ELR (cell line): ENCODE measurements at regions not wholly inside any gene's neighbourhood (a gene's known extent, or its start where the extent isn't known, plus 50 kb on each side); places are given as distances from the start of the nearest gene placed in this dataset.
A peak's percentile ranks its signal among the peaks of the same experiment; 100 is the strongest.
"Not testable (repeated sequence)": the region's sequence is repeated elsewhere in the genome, so short reads cannot be mapped to it uniquely, and the experiment has no call there.

Source experiments
- DNase-seq: peaks from one replicate; pipeline ENCODE4 v3.0.0-alpha.2; 2015; ENCODE audit warnings: low read depth

GRCh38 chr2:194380011-194380410 is 1277.0 kb upstream of the SLC39A10 start:
- DNase-seq = no peak

- DNase-seq = not testable (repeated sequence)
These were observed 1289.6 kb upstream of the SLC39A10 start for GRCh38 chr2:194367390-194367789.

GRCh38 chr2:194363878-194364277 is 1293.1 kb upstream of the SLC39A10 start:
- no peak for DNase-seq

- DNase-seq = no peak
These were observed 1293.7 kb upstream of the SLC39A10 start for GRCh38 chr2:194363295-194363694.

- no peak for DNase-seq
These were observed 1304.5 kb upstream of the SLC39A10 start for GRCh38 chr2:194352505-194352904.

GRCh38 chr2:194346193-194346592 is 1310.8 kb upstream of the SLC39A10 start:
- DNase-seq = no peak

- no peak for DNase-seq
These were observed 1311.7 kb upstream of the SLC39A10 start for GRCh38 chr2:194345347-194345746.

- no peak for DNase-seq
These were observed 1313.9 kb upstream of the SLC39A10 start for GRCh38 chr2:194343167-194343566.

- DNase-seq = no peak
These were observed 1324.1 kb upstream of the SLC39A10 start for GRCh38 chr2:194332799-194333490.

GRCh38 chr2:194328456-194328855 is 1328.6 kb upstream of the SLC39A10 start:
- DNase-seq = no peak

- DNase-seq = no peak
These were observed 1329.7 kb upstream of the SLC39A10 start for GRCh38 chr2:194327196-194327888.

GRCh38 chr2:194323740-194324139 is 1333.3 kb upstream of the SLC39A10 start:
- no peak for DNase-seq

- DNase-seq = no peak
These were observed 1336.5 kb upstream of the SLC39A10 start for GRCh38 chr2:194320520-194320919.

- peak; percentile 15 for DNase-seq
These were observed 1337.6 kb upstream of the SLC39A10 start for GRCh38 chr2:194319222-194319992.

GRCh38 chr2:194314042-194314441 is 1343.0 kb upstream of the SLC39A10 start:
- no peak for DNase-seq

GRCh38 chr2:194304191-194304590 is 1352.8 kb upstream of the SLC39A10 start:
- DNase-seq = no peak

- no peak for DNase-seq
These were observed 1355.1 kb upstream of the SLC39A10 start for GRCh38 chr2:194301946-194302345.

- DNase-seq = no peak
These were observed 1362.9 kb upstream of the SLC39A10 start for GRCh38 chr2:194294156-194294555.

GRCh38 chr2:194291104-194291503 is 1365.9 kb upstream of the SLC39A10 start:
- DNase-seq = peak; percentile 25

GRCh38 chr2:194289712-194290346 is 1367.2 kb upstream of the SLC39A10 start:
- no peak for DNase-seq

- not testable (repeated sequence) for DNase-seq
These were observed 1380.4 kb upstream of the SLC39A10 start for GRCh38 chr2:194276667-194277066.

- DNase-seq = no peak
These were observed 1385.6 kb upstream of the SLC39A10 start for GRCh38 chr2:194271293-194271961.
